ENCODE measurements at regions not wholly inside any gene's neighbourhood (a gene's known extent, or its start where the extent isn't known, plus 50 kb on each side); places are given as distances from the start of the nearest gene placed in this dataset.
"Not testable (repeated sequence)": the region's sequence is repeated elsewhere in the genome, so short reads cannot be mapped to it uniquely, and the experiment has no call there.

DNA sequence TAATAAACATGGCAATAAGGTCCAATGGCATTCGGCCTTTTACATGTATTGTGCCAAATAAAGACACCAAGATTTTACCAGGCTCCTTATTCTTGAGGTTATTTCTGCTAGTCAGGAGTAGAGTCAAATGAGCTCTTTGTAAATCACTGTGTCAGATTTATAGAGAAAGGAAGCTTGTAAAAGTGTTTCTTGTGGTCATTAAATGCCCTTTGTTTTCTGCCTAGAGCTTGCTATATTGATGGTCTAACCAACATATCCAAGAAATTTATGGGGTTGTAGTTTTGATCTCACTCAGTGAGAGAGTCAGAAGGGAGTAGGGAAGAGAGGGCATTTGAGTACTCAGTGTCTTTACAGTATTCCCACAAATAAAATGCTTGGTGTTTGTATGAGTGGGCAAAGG, 86.2 kb upstream of the FRMPD4 start:
- H3K27me3 Mint-ChIP-seq, result no peaks in the 10 kb centered on the region
- no peaks in the 10 kb centered on the region for H3K36me3 Mint-ChIP-seq (ENCODE audit: low read depth)
- H3K9me3 Mint-ChIP-seq, result no peaks in the 10 kb centered on the region
- H3K4me3 Mint-ChIP-seq, result no peak overlapping the region
- no peak overlapping the region for H3K27ac Mint-ChIP-seq
- DNase-seq (no peak), ATAC-seq (no peak)
- H3K4me1 Mint-ChIP-seq, result no peaks in the 10 kb centered on the region

DNA sequence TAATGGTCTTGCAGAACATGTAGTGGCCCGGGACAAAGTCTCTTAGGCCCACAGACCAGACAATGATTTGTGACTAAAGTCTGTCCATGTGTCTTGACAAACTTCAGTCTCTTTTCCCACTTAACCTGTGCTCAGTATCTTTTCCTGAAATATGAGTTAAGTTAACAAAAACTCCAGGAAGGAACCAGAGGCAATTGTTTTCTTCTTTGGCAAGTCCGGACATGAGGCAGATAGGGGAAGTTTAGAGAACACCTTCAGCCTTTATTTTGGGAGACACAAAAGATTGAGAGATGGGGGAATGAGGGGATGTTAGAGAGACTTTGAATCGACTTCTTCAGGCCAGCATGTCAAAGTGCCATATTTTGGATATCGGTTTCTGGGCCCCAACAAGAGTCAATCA, 80.2 kb upstream of the FRMPD4 start:
- Mint-ChIP-seq H3K36me3 (ENCODE audit: low read depth) (no peaks in the 10 kb centered on the region), H3K9me3 (no peaks in the 10 kb centered on the region), H3K4me1 (no peaks in the 10 kb centered on the region), H3K4me3 (no peak overlapping the region), H3K27ac (no peak overlapping the region), H3K27me3 (no peaks in the 10 kb centered on the region)
- DNase-seq (no peak), ATAC-seq (no peak)

DNA sequence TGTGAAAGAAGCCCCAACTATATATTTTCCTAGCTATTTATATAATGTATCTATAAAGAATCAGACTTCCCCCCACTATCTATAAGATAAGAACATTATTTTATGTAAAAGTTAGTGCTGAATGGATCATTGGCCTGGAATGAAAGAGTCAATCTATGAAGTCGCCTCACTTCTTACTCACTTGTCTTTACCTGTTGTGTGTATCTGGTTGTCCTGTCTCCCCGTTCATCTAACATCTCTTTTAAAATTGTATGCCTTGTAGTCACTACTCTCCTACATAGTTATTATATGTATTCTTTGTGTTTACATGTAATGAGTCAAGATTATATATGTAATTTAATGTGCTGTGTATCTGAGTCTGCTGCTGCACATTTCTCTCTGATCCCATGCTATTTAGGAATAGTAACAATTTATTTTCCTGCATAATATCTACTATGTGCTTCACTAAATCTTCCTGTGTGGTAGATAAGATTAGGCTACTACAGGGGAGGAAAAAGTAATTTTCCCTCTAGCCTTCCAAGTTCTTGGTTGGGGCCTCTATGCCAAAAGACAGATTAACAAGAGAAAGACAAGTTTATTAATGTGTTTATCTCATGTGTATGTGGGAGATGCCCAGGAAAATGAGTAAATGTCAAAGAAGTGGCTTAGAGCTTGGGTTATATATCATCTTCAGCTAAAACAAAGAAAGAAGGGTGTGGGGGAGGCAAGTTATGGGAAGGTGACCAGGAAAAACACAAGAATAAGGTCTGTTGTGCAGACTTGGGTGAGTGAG, 77.6 kb upstream of the FRMPD4 start:
- Mint-ChIP-seq H3K27ac (no peak overlapping the region), H3K4me3 (no peak overlapping the region), H3K9me3 (no peaks in the 10 kb centered on the region), H3K36me3 (ENCODE audit: low read depth) (no peaks in the 10 kb centered on the region), H3K4me1 (no peaks in the 10 kb centered on the region), H3K27me3 (no peaks in the 10 kb centered on the region)
- DNase-seq, result no peak
- ATAC-seq, result no peak

DNA sequence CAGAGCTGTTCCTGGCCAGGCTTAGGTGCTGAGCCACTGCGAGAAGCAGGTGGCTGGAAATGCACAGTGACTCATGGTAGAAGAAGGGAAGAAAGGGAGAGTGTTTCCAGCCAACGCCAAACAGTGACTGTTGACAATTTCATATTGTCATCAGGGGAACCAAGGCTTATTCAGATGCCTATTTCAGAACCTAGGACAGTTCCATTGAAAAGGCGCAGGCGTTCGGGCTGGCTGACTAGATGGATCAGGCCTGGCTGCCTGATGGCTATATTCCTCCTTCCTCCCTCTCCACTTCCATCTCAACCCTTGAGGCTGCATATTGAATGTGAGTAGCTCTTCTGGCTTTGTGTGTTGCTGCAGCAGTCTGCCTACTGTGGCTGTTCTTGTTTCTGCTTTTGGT, 73.0 kb upstream of the FRMPD4 start:
- Mint-ChIP-seq H3K36me3 (ENCODE audit: low read depth) (no peaks in the 10 kb centered on the region), H3K4me3 (no peak overlapping the region), H3K27me3 (peaks cover 5% of the 10 kb centered on the region), H3K4me1 (no peaks in the 10 kb centered on the region), H3K27ac (no peak overlapping the region), H3K9me3 (no peaks in the 10 kb centered on the region)
- no peak for DNase-seq
- no peak for ATAC-seq

DNA sequence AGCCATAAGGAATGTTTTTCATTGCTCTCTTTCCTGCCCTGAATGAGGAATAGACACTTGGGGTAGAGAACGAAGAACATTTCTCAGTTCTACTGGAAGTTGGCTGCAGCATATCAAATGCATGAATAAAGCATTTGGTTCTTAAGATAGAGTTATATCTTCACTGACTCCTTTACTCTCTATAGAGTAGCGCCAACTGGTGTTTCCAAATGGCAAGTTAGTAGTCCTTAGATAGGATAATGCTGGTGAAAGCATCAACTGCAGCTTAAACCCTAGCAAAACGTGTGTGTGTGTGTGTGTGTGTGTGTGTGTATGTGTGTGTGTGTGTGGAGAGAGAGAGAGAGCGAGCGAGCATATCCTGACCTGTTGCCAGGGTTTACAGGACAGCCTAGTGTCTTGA, 62.2 kb upstream of the FRMPD4 start:
- no peak for ATAC-seq
- Mint-ChIP-seq H3K9me3 (no peaks in the 10 kb centered on the region), H3K4me3 (no peak overlapping the region), H3K27me3 (peaks cover 6% of the 10 kb centered on the region), H3K27ac (no peak overlapping the region), H3K4me1 (no peaks in the 10 kb centered on the region), H3K36me3 (ENCODE audit: low read depth) (no peaks in the 10 kb centered on the region)
- no peak for DNase-seq

DNA sequence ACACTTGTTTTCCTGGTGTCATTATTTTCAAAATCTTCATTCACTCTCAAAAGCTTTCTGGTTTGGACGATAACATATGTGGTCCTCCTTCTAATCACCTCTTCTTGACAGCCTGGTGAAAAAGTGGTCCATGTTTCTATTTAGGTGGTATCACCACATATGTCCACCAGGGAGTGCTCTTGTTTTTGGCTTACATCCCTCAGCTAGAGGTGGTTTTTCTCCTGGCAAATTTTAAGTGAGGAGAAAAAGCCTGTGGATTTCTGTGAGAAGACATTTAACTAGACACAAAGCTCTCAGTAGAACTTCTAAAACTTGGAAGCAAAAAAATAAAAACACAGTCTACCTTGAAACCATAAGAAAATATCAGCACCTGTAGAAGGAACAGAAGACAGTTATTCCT, 58.0 kb upstream of the FRMPD4 start:
- Mint-ChIP-seq H3K9me3 (no peaks in the 10 kb centered on the region), H3K4me1 (no peaks in the 10 kb centered on the region), H3K27ac (no peak overlapping the region), H3K36me3 (ENCODE audit: low read depth) (no peaks in the 10 kb centered on the region), H3K27me3 (no peaks in the 10 kb centered on the region), H3K4me3 (no peak overlapping the region)
- DNase-seq (no peak), ATAC-seq (no peak)

DNA sequence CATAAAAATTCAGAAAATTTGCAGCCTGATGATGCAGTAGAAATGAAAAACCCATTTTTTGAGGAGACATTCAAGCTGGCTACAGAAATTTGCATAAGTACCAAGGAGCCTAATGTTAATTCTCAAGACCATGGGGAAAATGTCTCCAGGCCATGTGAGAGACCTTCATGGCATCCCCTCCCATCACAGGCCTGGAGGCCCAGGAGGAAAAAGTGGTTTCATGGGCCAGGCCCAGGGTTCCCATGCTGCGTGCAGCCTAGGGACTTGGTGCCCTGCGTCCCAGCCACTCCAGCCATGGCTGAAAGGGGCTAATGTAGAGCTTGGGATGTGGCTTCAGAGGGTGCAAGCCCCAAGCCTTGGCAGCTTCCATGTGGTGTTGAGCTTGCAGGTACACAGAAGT, 55.3 kb upstream of the FRMPD4 start:
- H3K4me3 Mint-ChIP-seq; H3K4me1 Mint-ChIP-seq; H3K9me3 Mint-ChIP-seq; H3K27me3 Mint-ChIP-seq; DNase-seq; H3K27ac Mint-ChIP-seq; ATAC-seq; H3K36me3 Mint-ChIP-seq (ENCODE audit: low read depth): not testable (repeated sequence)
